ENCODE measurements at regions not wholly inside any gene's neighbourhood (a gene's known extent, or its start where the extent isn't known, plus 50 kb on each side); places are given as distances from the start of the nearest gene placed in this dataset.

GRCh38 chrX:23246001-23246400, 88.6 kb upstream of the PTCHD1 start:
- H3K36me3 Mint-ChIP-seq (ENCODE audit: low read depth) = no peaks in the 10 kb centered on the region

More at GRCh38 chrX:23246001-23246400, 88.6 kb upstream of the PTCHD1 start:
- Mint-ChIP-seq H3K4me1 (no peaks in the 10 kb centered on the region), H3K4me3 (no peak overlapping the region), H3K27me3 (ENCODE audit: insufficient read depth, low read depth, poor library complexity) (no peaks in the 10 kb centered on the region), H3K9me3 (peaks cover 2% of the 10 kb centered on the region; the same call in 2 of the 3 replicates), H3K27ac (no peak overlapping the region)
- Histone ChIP-seq H3K9me2 (ENCODE audit: insufficient read depth) (no peaks in the 10 kb centered on the region), H4K20me1 (replicated peaks; ENCODE audit: insufficient read depth) (no peaks in the 10 kb centered on the region), H3K4me2 (no peak overlapping the region), H3F3A (replicated peaks; ENCODE audit: low read depth) (no peaks in the 10 kb centered on the region), H3K27me3 (ENCODE audit: insufficient read depth) (no peaks in the 10 kb centered on the region), H3K4me3 (no peak overlapping the region), H3K36me3 (ENCODE audit: insufficient read depth) (no peaks in the 10 kb centered on the region), H3K27ac (ENCODE audit: low read depth) (no peak overlapping the region), H2AFZ (no peak overlapping the region), H3K79me2 (replicated peaks; ENCODE audit: insufficient read depth) (no peaks in the 10 kb centered on the region), H3K4me1 (ENCODE audit: insufficient read depth) (no peaks in the 10 kb centered on the region)
- ATAC-seq (no peak), DNase-seq (ENCODE audit: low spot score) (no peak)
- TF ChIP-seq EZH2phosphoT487 (IDR thresholded peaks at IDR 0.05; ENCODE audit: unreplicated experiment) = no peak
- TF ChIP-seq JUNB (IDR thresholded peaks at IDR 0.05; ENCODE audit: unreplicated experiment) = no peak
- TF ChIP-seq CTCF (conservative IDR thresholded peaks at IDR 0.05; ENCODE audit: low read depth in 2 of 2) = no peak
- TF ChIP-seq, protein P1, sequence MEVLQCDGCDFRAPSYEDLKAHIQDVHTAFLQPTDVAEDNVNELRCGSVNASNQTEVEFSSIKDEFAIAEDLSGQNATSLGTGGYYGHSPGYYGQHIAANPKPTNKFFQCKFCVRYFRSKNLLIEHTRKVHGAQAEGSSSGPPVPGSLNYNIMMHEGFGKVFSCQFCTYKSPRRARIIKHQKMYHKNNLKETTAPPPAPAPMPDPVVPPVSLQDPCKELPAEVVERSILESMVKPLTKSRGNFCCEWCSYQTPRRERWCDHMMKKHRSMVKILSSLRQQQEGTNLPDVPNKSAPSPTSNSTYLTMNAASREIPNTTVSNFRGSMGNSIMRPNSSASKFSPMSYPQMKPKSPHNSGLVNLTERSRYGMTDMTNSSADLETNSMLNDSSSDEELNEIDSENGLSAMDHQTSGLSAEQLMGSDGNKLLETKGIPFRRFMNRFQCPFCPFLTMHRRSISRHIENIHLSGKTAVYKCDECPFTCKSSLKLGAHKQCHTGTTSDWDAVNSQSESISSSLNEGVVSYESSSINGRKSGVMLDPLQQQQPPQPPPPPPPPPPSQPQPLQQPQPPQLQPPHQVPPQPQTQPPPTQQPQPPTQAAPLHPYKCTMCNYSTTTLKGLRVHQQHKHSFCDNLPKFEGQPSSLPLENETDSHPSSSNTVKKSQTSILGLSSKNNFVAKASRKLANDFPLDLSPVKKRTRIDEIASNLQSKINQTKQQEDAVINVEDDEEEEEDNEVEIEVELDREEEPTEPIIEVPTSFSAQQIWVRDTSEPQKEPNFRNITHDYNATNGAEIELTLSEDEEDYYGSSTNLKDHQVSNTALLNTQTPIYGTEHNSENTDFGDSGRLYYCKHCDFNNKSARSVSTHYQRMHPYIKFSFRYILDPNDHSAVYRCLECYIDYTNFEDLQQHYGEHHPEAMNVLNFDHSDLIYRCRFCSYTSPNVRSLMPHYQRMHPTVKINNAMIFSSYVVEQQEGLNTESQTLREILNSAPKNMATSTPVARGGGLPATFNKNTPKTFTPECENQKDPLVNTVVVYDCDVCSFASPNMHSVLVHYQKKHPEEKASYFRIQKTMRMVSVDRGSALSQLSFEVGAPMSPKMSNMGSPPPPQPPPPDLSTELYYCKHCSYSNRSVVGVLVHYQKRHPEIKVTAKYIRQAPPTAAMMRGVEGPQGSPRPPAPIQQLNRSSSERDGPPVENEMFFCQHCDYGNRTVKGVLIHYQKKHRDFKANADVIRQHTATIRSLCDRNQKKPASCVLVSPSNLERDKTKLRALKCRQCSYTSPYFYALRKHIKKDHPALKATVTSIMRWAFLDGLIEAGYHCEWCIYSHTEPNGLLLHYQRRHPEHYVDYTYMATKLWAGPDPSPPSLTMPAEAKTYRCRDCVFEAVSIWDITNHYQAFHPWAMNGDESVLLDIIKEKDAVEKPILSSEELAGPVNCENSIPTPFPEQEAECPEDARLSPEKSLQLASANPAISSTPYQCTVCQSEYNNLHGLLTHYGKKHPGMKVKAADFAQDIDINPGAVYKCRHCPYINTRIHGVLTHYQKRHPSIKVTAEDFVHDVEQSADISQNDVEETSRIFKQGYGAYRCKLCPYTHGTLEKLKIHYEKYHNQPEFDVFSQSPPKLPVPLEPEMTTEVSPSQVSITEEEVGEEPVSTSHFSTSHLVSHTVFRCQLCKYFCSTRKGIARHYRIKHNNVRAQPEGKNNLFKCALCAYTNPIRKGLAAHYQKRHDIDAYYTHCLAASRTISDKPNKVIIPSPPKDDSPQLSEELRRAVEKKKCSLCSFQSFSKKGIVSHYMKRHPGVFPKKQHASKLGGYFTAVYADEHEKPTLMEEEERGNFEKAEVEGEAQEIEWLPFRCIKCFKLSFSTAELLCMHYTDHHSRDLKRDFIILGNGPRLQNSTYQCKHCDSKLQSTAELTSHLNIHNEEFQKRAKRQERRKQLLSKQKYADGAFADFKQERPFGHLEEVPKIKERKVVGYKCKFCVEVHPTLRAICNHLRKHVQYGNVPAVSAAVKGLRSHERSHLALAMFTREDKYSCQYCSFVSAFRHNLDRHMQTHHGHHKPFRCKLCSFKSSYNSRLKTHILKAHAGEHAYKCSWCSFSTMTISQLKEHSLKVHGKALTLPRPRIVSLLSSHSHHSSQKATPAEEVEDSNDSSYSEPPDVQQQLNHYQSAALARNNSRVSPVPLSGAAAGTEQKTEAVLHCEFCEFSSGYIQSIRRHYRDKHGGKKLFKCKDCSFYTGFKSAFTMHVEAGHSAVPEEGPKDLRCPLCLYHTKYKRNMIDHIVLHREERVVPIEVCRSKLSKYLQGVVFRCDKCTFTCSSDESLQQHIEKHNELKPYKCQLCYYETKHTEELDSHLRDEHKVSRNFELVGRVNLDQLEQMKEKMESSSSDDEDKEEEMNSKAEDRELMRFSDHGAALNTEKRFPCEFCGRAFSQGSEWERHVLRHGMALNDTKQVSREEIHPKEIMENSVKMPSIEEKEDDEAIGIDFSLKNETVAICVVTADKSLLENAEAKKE (CRISPR knock-in tag; IDR thresholded peaks at IDR 0.05) = no peak
- no peak for TF ChIP-seq NANOG (IDR thresholded peaks at IDR 0.05; ENCODE audit: borderline replicate concordance)
- TF ChIP-seq POLR2AphosphoS5 (IDR thresholded peaks at IDR 0.05; ENCODE audit: low read depth) = no peak
- TF ChIP-seq EZH2 (IDR thresholded peaks at IDR 0.05; ENCODE audit: low read depth, unreplicated experiment) = no peak
- TF ChIP-seq, protein P2, sequence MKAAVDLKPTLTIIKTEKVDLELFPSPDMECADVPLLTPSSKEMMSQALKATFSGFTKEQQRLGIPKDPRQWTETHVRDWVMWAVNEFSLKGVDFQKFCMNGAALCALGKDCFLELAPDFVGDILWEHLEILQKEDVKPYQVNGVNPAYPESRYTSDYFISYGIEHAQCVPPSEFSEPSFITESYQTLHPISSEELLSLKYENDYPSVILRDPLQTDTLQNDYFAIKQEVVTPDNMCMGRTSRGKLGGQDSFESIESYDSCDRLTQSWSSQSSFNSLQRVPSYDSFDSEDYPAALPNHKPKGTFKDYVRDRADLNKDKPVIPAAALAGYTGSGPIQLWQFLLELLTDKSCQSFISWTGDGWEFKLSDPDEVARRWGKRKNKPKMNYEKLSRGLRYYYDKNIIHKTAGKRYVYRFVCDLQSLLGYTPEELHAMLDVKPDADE (IDR thresholded peaks at IDR 0.05) = no peak
- no peak for TF ChIP-seq ZNF114 (CRISPR knock-in tag; IDR thresholded peaks at IDR 0.05)
- TF ChIP-seq STAT1 (IDR thresholded peaks at IDR 0.05; ENCODE audit: unreplicated experiment) = no peak
- TF ChIP-seq, protein P3, sequence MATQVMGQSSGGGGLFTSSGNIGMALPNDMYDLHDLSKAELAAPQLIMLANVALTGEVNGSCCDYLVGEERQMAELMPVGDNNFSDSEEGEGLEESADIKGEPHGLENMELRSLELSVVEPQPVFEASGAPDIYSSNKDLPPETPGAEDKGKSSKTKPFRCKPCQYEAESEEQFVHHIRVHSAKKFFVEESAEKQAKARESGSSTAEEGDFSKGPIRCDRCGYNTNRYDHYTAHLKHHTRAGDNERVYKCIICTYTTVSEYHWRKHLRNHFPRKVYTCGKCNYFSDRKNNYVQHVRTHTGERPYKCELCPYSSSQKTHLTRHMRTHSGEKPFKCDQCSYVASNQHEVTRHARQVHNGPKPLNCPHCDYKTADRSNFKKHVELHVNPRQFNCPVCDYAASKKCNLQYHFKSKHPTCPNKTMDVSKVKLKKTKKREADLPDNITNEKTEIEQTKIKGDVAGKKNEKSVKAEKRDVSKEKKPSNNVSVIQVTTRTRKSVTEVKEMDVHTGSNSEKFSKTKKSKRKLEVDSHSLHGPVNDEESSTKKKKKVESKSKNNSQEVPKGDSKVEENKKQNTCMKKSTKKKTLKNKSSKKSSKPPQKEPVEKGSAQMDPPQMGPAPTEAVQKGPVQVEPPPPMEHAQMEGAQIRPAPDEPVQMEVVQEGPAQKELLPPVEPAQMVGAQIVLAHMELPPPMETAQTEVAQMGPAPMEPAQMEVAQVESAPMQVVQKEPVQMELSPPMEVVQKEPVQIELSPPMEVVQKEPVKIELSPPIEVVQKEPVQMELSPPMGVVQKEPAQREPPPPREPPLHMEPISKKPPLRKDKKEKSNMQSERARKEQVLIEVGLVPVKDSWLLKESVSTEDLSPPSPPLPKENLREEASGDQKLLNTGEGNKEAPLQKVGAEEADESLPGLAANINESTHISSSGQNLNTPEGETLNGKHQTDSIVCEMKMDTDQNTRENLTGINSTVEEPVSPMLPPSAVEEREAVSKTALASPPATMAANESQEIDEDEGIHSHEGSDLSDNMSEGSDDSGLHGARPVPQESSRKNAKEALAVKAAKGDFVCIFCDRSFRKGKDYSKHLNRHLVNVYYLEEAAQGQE (IDR thresholded peaks at IDR 0.05; ENCODE audit: unreplicated experiment) = no peak
- TF ChIP-seq ZNF331 (CRISPR knock-in tag; IDR thresholded peaks at IDR 0.05; ENCODE audit: low read depth) = no peak
- TF ChIP-seq CREB1 (CRISPR knock-in tag; IDR thresholded peaks at IDR 0.05; ENCODE audit: low read depth) = no peak

Data from GM23338 (cell line).